ENCODE measurements at regions not wholly inside any gene's neighbourhood (a gene's known extent, or its start where the extent isn't known, plus 50 kb on each side); places are given as distances from the start of the nearest gene placed in this dataset.

DNA sequence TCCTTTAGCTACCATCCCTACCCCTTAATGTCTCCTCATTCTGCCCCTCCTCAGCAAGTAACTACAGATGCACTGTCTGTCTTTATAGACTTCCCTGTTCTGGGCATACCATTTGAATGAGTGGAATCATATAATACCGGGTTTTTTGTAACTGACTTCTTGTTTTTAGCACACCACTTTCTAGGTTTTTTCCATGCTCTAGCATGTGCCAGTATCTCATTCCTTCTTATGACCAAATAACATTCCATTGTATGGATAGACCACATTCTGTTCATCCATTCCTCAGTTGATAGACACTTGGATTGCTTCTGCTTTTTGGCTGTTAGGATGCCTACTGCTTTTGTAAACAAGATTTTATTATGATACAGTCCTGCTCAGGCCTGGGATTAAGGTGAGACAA is 154.7 kb downstream of the TSN start:
- TF ChIP-seq, protein P1, sequence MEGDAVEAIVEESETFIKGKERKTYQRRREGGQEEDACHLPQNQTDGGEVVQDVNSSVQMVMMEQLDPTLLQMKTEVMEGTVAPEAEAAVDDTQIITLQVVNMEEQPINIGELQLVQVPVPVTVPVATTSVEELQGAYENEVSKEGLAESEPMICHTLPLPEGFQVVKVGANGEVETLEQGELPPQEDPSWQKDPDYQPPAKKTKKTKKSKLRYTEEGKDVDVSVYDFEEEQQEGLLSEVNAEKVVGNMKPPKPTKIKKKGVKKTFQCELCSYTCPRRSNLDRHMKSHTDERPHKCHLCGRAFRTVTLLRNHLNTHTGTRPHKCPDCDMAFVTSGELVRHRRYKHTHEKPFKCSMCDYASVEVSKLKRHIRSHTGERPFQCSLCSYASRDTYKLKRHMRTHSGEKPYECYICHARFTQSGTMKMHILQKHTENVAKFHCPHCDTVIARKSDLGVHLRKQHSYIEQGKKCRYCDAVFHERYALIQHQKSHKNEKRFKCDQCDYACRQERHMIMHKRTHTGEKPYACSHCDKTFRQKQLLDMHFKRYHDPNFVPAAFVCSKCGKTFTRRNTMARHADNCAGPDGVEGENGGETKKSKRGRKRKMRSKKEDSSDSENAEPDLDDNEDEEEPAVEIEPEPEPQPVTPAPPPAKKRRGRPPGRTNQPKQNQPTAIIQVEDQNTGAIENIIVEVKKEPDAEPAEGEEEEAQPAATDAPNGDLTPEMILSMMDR (conservative IDR thresholded peaks at IDR 0.05), result no peak
- TF ChIP-seq EZH2 (IDR thresholded peaks at IDR 0.05; ENCODE audit: low read depth), result no peak
- POLR2A ChIA-PET (ENCODE audit: unreplicated experiment), result no interaction called here
- Histone ChIP-seq H3F3A (ENCODE audit: insufficient read depth, low read depth) (no peaks in the 10 kb centered on the region), H3K27me3 (ENCODE audit: insufficient read depth, low read depth) (peaks cover 84% of the 10 kb centered on the region), H3K4me3 (no peak overlapping the region), H3K9me3 (ENCODE audit: insufficient read depth, low read depth) (no peaks in the 10 kb centered on the region), H3K4me2 (no peak overlapping the region), H2AFZ (no peak overlapping the region), H3K4me1 (replicated peaks; ENCODE audit: insufficient read depth) (no peaks in the 10 kb centered on the region), H3K36me3 (ENCODE audit: low read depth) (no peaks in the 10 kb centered on the region), H3K27ac (no peak overlapping the region), H3K79me2 (ENCODE audit: low read depth) (no peaks in the 10 kb centered on the region), H3K9me2 (ENCODE audit: insufficient read depth) (no peaks in the 10 kb centered on the region), H4K20me1 (ENCODE audit: insufficient read depth) (no peaks in the 10 kb centered on the region)
- no peak for DNase-seq
- BruUV-seq (replicated peaks), result no TSS peak
- intact Hi-C loops (cut with micrococcal nuclease; ENCODE audit: unreplicated experiment), result no loop called here
- CTCF ChIA-PET, result no interaction called here

DNA sequence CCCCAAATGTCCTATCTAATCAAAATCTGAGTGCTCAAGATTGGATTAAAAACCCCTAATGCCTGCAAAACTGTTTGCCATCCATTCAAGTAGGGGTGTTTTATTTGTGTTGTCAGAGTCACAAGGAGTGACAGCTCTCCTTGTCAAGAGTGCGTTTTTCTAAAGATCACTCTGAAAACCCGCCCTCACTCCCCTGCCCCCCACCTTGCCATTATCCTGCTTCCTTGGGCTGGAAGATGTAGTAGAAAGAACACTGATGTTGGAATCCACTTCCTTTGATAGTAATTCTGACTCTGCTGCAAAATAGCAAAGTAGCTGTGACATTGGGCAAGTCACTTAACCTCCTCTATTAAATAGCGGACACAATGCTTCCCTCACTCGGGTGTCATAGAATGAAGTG is 155.6 kb downstream of the TSN start:
- intact Hi-C loops (cut with micrococcal nuclease; ENCODE audit: unreplicated experiment), result no loop called here
- Histone ChIP-seq H3K9me3 (ENCODE audit: insufficient read depth, low read depth) (no peaks in the 10 kb centered on the region), H3K4me3 (no peak overlapping the region), H2AFZ (no peak overlapping the region), H3K27me3 (ENCODE audit: insufficient read depth, low read depth) (peaks cover 75% of the 10 kb centered on the region), H3K79me2 (ENCODE audit: low read depth) (no peaks in the 10 kb centered on the region), H3K4me2 (no peak overlapping the region), H3K27ac (no peak overlapping the region), H3F3A (ENCODE audit: insufficient read depth, low read depth) (no peaks in the 10 kb centered on the region), H3K9me2 (ENCODE audit: insufficient read depth) (no peaks in the 10 kb centered on the region), H4K20me1 (ENCODE audit: insufficient read depth) (no peaks in the 10 kb centered on the region), H3K36me3 (ENCODE audit: low read depth) (no peaks in the 10 kb centered on the region), H3K4me1 (replicated peaks; ENCODE audit: insufficient read depth) (no peaks in the 10 kb centered on the region)
- ChIA-PET POLR2A (ENCODE audit: unreplicated experiment) (no interaction called here), CTCF (no interaction called here)
- no TSS peak for BruUV-seq (replicated peaks)
- DNase-seq, result no peak
- no peak for TF ChIP-seq EZH2 (IDR thresholded peaks at IDR 0.05; ENCODE audit: low read depth)
- TF ChIP-seq, protein P1 (conservative IDR thresholded peaks at IDR 0.05), result no peak

DNA sequence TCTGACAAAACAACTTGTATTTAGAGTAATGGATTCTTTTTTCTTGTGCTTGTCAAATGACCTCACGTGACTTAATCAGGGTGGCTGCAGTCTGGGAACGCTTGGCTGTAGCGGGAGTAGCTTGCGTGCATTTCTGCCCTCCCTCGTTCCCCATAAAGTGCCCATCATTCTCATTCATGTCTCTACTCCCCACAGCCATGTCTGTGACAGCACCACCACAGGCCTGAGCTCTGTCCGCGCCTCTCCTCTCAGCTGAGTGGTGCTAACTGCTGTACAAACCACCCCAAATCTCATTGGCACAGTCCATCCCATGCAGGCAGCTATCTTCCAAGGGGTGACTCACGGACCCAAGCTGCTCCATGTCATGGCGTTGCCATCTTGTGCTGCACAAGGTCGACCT is 161.7 kb downstream of the TSN start:
- ChIA-PET POLR2A (ENCODE audit: unreplicated experiment) (interaction anchor here (0.8 kb wide), 1 partner anchor 1211 kb away, joined by 7 read pairs; no protein-coding TSS in a partner anchor), CTCF (no interaction called here)
- no peak for DNase-seq
- H3K36me3 ChIP-seq (ENCODE audit: low read depth), result no peaks in the 10 kb centered on the region
- no peaks in the 10 kb centered on the region for H3K79me2 ChIP-seq (ENCODE audit: low read depth)
- no peaks in the 10 kb centered on the region for H3K4me1 ChIP-seq (replicated peaks; ENCODE audit: insufficient read depth)
- H3K27ac ChIP-seq, result no peak overlapping the region
- no peak for TF ChIP-seq EZH2 (IDR thresholded peaks at IDR 0.05; ENCODE audit: low read depth)
- TF ChIP-seq, protein P1 (conservative IDR thresholded peaks at IDR 0.05), result no peak
- no peaks in the 10 kb centered on the region for H3K9me2 ChIP-seq (ENCODE audit: insufficient read depth)
- no peak overlapping the region for H3K4me3 ChIP-seq
- peaks cover 24% of the 10 kb centered on the region for H3K27me3 ChIP-seq (ENCODE audit: insufficient read depth, low read depth)
- no peaks in the 10 kb centered on the region for H4K20me1 ChIP-seq (ENCODE audit: insufficient read depth)
- no peak overlapping the region for H3K4me2 ChIP-seq
- no peaks in the 10 kb centered on the region for H3K9me3 ChIP-seq (ENCODE audit: insufficient read depth, low read depth)
- no peaks in the 10 kb centered on the region for H3F3A ChIP-seq (ENCODE audit: insufficient read depth, low read depth)
- H2AFZ ChIP-seq, result no peak overlapping the region
- intact Hi-C loops (cut with micrococcal nuclease; ENCODE audit: unreplicated experiment), result no loop called here
- BruUV-seq (replicated peaks), result no TSS peak

Data from PC-9 (cell line).